ENCODE measurements at regions not wholly inside any gene's neighbourhood (a gene's known extent, or its start where the extent isn't known, plus 50 kb on each side); places are given as distances from the start of the nearest gene placed in this dataset.

GRCh38 chr10:131844529-131845084 is 56.2 kb upstream of the PPP2R2D start:
- DNase-seq, result no peak

DNA sequence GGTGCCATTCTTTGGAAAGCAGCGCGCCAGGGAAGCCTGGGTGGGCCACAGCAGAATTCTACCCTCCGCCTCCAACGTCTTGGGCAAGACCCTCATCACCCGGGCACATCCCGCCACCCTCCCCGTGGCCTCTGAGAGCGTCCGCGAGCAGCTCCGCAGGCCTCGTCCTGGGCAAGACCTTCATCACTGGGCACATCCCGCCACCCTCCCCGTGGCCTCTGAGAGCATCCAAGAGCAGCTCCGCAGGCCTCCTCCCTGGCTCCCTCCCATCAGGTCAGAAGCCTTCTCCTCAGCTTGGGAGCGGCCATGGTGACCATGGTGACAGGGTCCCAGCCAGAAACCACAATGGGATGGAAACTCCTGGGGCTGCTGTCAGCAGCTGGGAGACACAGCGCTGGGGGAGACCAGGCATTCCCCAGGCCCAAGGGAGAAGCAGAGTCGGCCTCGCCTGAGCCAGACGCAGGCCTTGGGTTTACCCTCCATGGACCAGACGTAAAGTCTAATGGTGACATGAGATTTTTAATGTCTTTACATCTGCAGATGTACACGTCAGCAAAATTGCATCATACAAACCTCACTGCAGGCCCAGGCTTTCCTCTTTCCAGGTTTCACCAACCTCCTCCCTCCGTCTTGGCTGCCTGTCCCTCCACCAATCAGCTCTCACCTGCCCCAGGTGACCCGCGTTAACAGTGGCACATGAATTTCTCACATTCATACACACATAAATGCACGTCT is 55.1 kb upstream of the PPP2R2D start:
- DNase-seq, result no peak

GRCh38 chr10:131846240-131847101 is 54.3 kb upstream of the PPP2R2D start:
- no peak for DNase-seq

DNA sequence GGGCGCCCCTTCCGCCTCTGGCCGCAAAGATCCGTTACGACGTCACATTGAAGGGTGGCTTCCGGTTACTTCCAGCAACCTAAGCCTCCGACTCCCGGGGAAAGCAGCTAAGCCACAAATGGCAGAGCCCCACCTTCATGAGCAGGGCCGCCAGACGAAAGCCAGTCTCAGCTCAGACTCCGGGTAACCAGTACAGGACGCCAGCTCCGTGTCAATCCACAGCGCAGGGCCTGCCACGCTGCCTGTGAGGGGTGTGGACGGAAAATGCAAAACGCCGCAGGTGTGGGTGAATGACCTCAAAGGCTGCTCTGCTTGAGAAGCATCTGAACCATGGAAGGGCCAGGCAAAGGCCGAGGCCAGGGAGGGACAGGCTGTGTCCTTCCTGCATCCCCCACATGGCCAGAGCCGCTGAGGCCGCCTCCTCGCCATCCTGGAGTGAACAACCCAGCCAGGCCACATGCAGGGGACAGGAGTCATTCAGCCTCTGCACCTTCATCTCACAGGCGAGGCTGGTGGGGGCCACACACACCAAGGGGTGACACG is 53.5 kb upstream of the PPP2R2D start:
- no peak for DNase-seq

DNA sequence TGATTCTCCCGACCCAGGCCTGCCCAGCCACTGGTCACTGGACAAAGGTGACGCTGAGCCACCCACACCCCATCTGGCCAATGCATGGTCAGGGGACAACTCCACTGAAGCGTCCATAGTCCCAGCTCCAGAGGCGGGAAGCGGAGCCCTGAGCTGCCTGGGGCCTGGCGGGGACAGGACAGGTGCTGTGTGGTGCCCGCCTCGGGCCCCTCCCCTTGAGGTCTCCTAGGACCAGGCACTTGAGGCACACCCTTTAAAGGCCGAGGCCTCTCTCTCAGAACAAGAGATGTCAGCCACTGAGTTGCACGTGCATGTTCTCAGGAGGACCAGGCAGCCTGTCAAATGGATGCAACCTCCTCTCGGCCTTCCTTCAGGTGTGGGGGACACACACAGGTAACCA is 52.5 kb upstream of the PPP2R2D start:
- DNase-seq, result no peak

DNA sequence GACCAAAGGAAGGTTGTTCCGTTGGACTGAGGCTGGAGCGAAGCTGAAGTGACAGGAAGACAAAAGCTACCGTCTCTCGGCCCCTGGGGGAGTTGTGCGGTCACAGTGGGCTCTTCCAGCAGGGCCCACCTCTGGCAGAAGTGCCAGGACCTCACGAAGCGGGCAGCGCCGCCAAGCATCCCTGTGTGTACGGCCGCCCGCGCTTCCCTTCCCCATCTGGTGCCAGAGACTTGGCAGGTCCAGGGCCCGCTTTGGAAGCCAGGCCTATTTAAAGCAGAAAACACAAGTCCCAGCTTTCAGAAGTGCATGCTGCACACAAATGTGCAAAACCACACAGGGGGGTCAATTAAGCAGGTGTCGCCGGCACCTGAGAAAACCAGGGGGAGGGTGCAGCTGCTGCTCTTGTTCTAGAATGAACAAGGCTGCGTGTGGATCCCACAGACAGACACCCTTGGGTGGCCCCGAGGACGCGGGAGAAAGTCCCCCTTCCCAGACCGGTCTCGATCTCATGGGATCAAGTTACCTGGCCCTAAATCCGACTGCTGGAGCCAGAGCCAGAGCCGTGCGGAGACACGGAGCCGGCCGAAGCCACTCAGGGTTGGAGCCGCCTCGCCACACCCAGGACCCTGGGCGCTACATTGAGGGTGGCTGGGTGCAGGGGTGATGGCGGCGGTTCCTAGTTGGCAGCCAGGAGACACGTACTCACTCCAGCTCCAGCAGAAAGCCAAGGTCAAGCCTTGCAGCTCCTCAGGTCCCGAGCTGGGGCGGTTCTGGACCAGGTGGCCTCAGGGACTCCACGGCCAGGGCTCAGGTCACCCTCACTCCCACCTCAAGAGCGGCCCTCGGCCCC is 51.8 kb upstream of the PPP2R2D start:
- DNase-seq, result no peak

DNA sequence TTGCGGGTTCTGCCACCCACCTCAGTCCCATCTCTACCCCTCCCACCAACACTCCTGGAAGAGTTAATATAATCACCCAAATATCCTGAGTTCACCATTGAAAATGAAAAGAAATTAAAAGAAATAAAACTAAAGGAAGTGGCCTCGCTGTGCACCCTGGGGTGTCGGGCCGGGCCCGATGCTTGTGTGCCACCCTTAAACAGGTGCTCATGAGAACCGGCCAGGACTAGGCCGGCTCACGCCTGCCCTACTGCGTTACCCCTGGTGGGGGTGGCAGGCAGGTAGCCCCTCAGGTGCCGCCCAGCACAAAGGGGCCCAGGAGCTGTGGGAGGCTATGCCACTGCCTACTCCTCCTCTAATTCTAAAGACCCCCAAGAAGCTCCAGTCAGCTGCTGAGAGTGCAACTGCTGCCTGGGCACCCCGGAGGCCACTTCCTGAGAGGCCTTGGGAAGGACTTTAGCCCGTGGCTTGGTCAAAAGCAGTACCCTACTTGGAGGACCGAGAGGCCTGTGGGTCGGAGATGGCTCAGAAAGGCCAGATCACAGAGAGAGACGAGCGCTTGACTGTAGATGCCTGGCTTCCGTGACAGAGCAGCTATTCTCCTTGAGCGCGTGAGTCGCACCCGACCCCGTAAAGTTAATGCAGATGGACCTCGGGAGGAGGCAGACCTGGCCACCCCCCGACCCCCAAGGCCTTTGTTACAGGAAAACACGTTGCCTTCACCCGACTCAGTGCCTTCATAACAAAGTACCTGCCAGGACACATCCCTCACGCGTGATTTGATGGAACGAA is 51.0 kb upstream of the PPP2R2D start:
- DNase-seq, result no peak

DNA sequence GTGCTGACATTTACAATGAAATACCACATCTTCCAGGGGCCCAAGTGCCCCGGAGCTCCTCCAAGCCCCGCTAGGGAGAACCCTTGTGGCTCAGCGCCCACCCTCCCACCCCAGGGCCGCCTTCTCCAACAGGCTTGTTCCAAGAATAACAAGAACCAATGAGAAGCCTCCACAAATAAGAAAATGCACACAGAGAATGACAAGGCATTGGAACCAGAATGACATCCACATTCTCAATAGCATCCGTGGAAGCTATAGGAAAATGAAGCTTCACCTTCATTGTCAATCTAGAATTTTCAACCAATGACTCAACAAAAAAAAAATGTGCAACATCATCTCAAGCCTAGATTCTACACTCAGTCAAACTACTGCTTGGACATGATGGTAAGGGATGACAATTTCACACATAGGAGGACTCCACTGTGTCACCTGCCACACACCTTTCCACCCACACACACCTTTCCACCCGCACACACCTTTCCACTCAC is 50.4 kb upstream of the PPP2R2D start:
- no peak for DNase-seq
